ENCODE measurements at regions not wholly inside any gene's neighbourhood (a gene's known extent, or its start where the extent isn't known, plus 50 kb on each side); places are given as distances from the start of the nearest gene placed in this dataset.
"Not testable (repeated sequence)": the region's sequence is repeated elsewhere in the genome, so short reads cannot be mapped to it uniquely, and the experiment has no call there.

GRCh38 chr2:228425411-228426060 lies 244.0 kb upstream of the SPHKAP start:
- H3K27me3 Mint-ChIP-seq; H3K27me3 ChIP-seq (ENCODE audit: insufficient read depth, low read length, poor library complexity, severe bottlenecking); H3K27ac Mint-ChIP-seq; H3K9me3 ChIP-seq (ENCODE audit: low read length); H3K36me3 Mint-ChIP-seq; H3K36me3 ChIP-seq (ENCODE audit: insufficient read depth, low read length); H3K4me3 Mint-ChIP-seq; H3K4me1 ChIP-seq (ENCODE audit: insufficient read depth, low read length); DNase-seq; POLR2A ChIA-PET; H3K4me3 ChIP-seq (ENCODE audit: low read length); H3K4me1 Mint-ChIP-seq; CTCF ChIA-PET; H3K27ac ChIP-seq (ENCODE audit: low read depth, low read length): not testable (repeated sequence)
- peaks cover 0 to 17% (median 6%) of the 10 kb centered on the region in 5 donors for H3K9me3 Mint-ChIP-seq

- Mint-ChIP-seq H3K27ac (no peak overlapping the region), H3K9me3 (peaks cover 0 to 17% (median 3%) of the 10 kb centered on the region in 5 donors), H3K4me1 (no peaks in the 10 kb centered on the region), H3K36me3 (no peaks in the 10 kb centered on the region), H3K27me3 (no peaks in the 10 kb centered on the region), H3K4me3 (no peak overlapping the region)
- H3K9me3 ChIP-seq (ENCODE audit: low read length): no peaks in the 10 kb centered on the region
- H3K4me1 ChIP-seq (ENCODE audit: insufficient read depth, low read length): no peaks in the 10 kb centered on the region
- H3K4me3 ChIP-seq (ENCODE audit: low read length): no peak overlapping the region
- ChIA-PET CTCF (no interaction called here), POLR2A (no interaction called here)
- no peaks in the 10 kb centered on the region for H3K36me3 ChIP-seq (ENCODE audit: insufficient read depth, low read length)
- H3K27ac ChIP-seq (ENCODE audit: low read depth, low read length): no peak overlapping the region
- no peak for DNase-seq
- no peaks in the 10 kb centered on the region for H3K27me3 ChIP-seq (ENCODE audit: insufficient read depth, low read length, poor library complexity, severe bottlenecking)
Observed at GRCh38 chr2:228417956-228418355, 236.5 kb upstream of the SPHKAP start.

- Histone ChIP-seq H3K9me3 (ENCODE audit: low read length) (no peaks in the 10 kb centered on the region), H3K36me3 (ENCODE audit: insufficient read depth, low read length) (no peaks in the 10 kb centered on the region), H3K4me3 (ENCODE audit: low read length) (no peak overlapping the region), H3K27me3 (ENCODE audit: insufficient read depth, low read length, poor library complexity, severe bottlenecking) (no peaks in the 10 kb centered on the region), H3K27ac (ENCODE audit: low read depth, low read length) (no peak overlapping the region), H3K4me1 (ENCODE audit: insufficient read depth, low read length) (no peaks in the 10 kb centered on the region)
- Mint-ChIP-seq H3K27ac (no peak overlapping the region), H3K36me3 (no peaks in the 10 kb centered on the region), H3K4me1 (no peaks in the 10 kb centered on the region), H3K9me3 (peaks cover 0 to 17% (median 3%) of the 10 kb centered on the region in 5 donors), H3K27me3 (no peaks in the 10 kb centered on the region), H3K4me3 (no peak overlapping the region)
- ChIA-PET CTCF (no interaction called here), POLR2A (no interaction called here)
- no peak for DNase-seq
Observed at GRCh38 chr2:228417526-228417925, 236.0 kb upstream of the SPHKAP start.

- Histone ChIP-seq H3K4me1 (ENCODE audit: insufficient read depth, low read length) (no peaks in the 10 kb centered on the region), H3K9me3 (ENCODE audit: low read length) (no peaks in the 10 kb centered on the region), H3K36me3 (ENCODE audit: insufficient read depth, low read length) (no peaks in the 10 kb centered on the region), H3K27me3 (ENCODE audit: insufficient read depth, low read length, poor library complexity, severe bottlenecking) (no peaks in the 10 kb centered on the region), H3K27ac (ENCODE audit: low read depth, low read length) (no peak overlapping the region), H3K4me3 (ENCODE audit: low read length) (no peak overlapping the region)
- CTCF ChIA-PET: no interaction called here
- no peaks in the 10 kb centered on the region for H3K36me3 Mint-ChIP-seq
- H3K27ac Mint-ChIP-seq: no peak overlapping the region
- peaks cover 2 to 20% (median 4%) of the 10 kb centered on the region in 5 donors for H3K9me3 Mint-ChIP-seq
- POLR2A ChIA-PET: no interaction called here
- H3K4me1 Mint-ChIP-seq: no peaks in the 10 kb centered on the region
- no peak for DNase-seq
- no peaks in the 10 kb centered on the region for H3K27me3 Mint-ChIP-seq
- no peak overlapping the region for H3K4me3 Mint-ChIP-seq
Observed at GRCh38 chr2:228410061-228410460, 228.6 kb upstream of the SPHKAP start.

GRCh38 chr2:228409493-228409892 lies 228.0 kb upstream of the SPHKAP start:
- ChIA-PET CTCF (no interaction called here), POLR2A (no interaction called here)
- Mint-ChIP-seq H3K4me3 (no peak overlapping the region), H3K9me3 (peaks cover 3 to 21% (median 4%) of the 10 kb centered on the region in 5 donors), H3K4me1 (no peaks in the 10 kb centered on the region), H3K27me3 (no peaks in the 10 kb centered on the region), H3K27ac (no peak overlapping the region), H3K36me3 (no peaks in the 10 kb centered on the region)
- Histone ChIP-seq H3K4me3 (ENCODE audit: low read length) (no peak overlapping the region), H3K36me3 (ENCODE audit: insufficient read depth, low read length) (no peaks in the 10 kb centered on the region), H3K4me1 (ENCODE audit: insufficient read depth, low read length) (no peaks in the 10 kb centered on the region), H3K9me3 (ENCODE audit: low read length) (no peaks in the 10 kb centered on the region), H3K27me3 (ENCODE audit: insufficient read depth, low read length, poor library complexity, severe bottlenecking) (no peaks in the 10 kb centered on the region), H3K27ac (ENCODE audit: low read depth, low read length) (no peak overlapping the region)
- DNase-seq: no peak

- Mint-ChIP-seq H3K27me3 (no peaks in the 10 kb centered on the region), H3K9me3 (peaks cover 3 to 21% (median 6%) of the 10 kb centered on the region in 5 donors), H3K27ac (no peak overlapping the region), H3K4me1 (no peaks in the 10 kb centered on the region), H3K4me3 (no peak overlapping the region), H3K36me3 (no peaks in the 10 kb centered on the region)
- Histone ChIP-seq H3K4me1 (ENCODE audit: insufficient read depth, low read length) (no peaks in the 10 kb centered on the region), H3K27me3 (ENCODE audit: insufficient read depth, low read length, poor library complexity, severe bottlenecking) (no peaks in the 10 kb centered on the region), H3K9me3 (ENCODE audit: low read length) (no peaks in the 10 kb centered on the region), H3K4me3 (ENCODE audit: low read length) (no peak overlapping the region), H3K27ac (ENCODE audit: low read depth, low read length) (no peak overlapping the region), H3K36me3 (ENCODE audit: insufficient read depth, low read length) (no peaks in the 10 kb centered on the region)
- ChIA-PET POLR2A (no interaction called here), CTCF (no interaction called here)
- DNase-seq: no peak
Observed at GRCh38 chr2:228408529-228409227, 227.2 kb upstream of the SPHKAP start.

GRCh38 chr2:228407821-228408220 lies 226.3 kb upstream of the SPHKAP start:
- H3K4me3 Mint-ChIP-seq: no peak overlapping the region
- ChIA-PET POLR2A (no interaction called here), CTCF (no interaction called here)
- H3K4me1 Mint-ChIP-seq: no peaks in the 10 kb centered on the region
- H3K4me3 ChIP-seq (ENCODE audit: low read length): no peak overlapping the region
- no peaks in the 10 kb centered on the region for H3K9me3 ChIP-seq (ENCODE audit: low read length)
- H3K4me1 ChIP-seq (ENCODE audit: insufficient read depth, low read length): no peaks in the 10 kb centered on the region
- H3K27ac ChIP-seq (ENCODE audit: low read depth, low read length): no peak overlapping the region
- no peaks in the 10 kb centered on the region for H3K27me3 Mint-ChIP-seq
- peaks cover 3 to 21% (median 6%) of the 10 kb centered on the region in 5 donors for H3K9me3 Mint-ChIP-seq
- no peak overlapping the region for H3K27ac Mint-ChIP-seq
- H3K27me3 ChIP-seq (ENCODE audit: insufficient read depth, low read length, poor library complexity, severe bottlenecking): no peaks in the 10 kb centered on the region
- no peak for DNase-seq
- H3K36me3 ChIP-seq (ENCODE audit: insufficient read depth, low read length): no peaks in the 10 kb centered on the region
- no peaks in the 10 kb centered on the region for H3K36me3 Mint-ChIP-seq

GRCh38 chr2:228401065-228401912 lies 219.8 kb upstream of the SPHKAP start:
- ChIA-PET CTCF (no interaction called here), POLR2A (no interaction called here)
- H3K9me3 ChIP-seq (ENCODE audit: low read length): no peaks in the 10 kb centered on the region

More at GRCh38 chr2:228401065-228401912, 219.8 kb upstream of the SPHKAP start:
- Histone ChIP-seq H3K4me1 (ENCODE audit: insufficient read depth, low read length) (no peaks in the 10 kb centered on the region), H3K27me3 (ENCODE audit: insufficient read depth, low read length, poor library complexity, severe bottlenecking) (no peaks in the 10 kb centered on the region), H3K27ac (ENCODE audit: low read depth, low read length) (no peak overlapping the region), H3K36me3 (ENCODE audit: insufficient read depth, low read length) (no peaks in the 10 kb centered on the region), H3K4me3 (ENCODE audit: low read length) (no peak overlapping the region)
- Mint-ChIP-seq H3K4me1 (no peaks in the 10 kb centered on the region), H3K36me3 (no peaks in the 10 kb centered on the region), H3K9me3 (peaks cover 5 to 22% (median 13%) of the 10 kb centered on the region in 5 donors), H3K4me3 (no peak overlapping the region), H3K27me3 (no peaks in the 10 kb centered on the region), H3K27ac (no peak overlapping the region)
- DNase-seq: no peak

Measured in CD8-positive, alpha-beta memory T cell (primary cell).